Activated naive CD4-positive, alpha-beta T cell treated with anti-CD3 and anti-CD28 coated beads, Interleukin-2, amount 50 U/mL, for 16 hours (primary cell): ENCODE measurements at regions not wholly inside any gene's neighbourhood (a gene's known extent, or its start where the extent isn't known, plus 50 kb on each side); places are given as distances from the start of the nearest gene placed in this dataset.

Experiments used
- DNase-seq: peaks from one replicate; pipeline ENCODE4 v3.0.0-alpha.2; 2020

DNA sequence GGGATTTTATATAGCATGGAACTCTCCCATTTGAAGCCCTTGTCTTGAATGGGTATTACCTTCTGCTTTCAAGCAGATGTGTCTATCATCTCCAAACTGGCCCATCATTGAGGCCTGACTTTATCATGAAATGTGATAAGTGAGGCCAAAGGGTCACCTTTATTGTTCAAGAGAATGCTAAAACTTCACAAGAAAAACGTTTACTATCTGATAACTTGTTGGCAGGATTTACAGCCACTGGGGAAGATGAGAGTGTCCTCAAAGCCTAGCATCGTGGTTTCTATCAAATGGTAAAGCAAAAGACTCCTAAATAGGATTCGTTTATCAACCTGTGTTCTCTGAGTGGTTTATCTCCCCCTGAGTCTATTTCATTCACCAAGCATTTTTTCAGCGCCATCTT lies 62.0 kb upstream of the CLMN start:
- DNase-seq, result no peak

DNA sequence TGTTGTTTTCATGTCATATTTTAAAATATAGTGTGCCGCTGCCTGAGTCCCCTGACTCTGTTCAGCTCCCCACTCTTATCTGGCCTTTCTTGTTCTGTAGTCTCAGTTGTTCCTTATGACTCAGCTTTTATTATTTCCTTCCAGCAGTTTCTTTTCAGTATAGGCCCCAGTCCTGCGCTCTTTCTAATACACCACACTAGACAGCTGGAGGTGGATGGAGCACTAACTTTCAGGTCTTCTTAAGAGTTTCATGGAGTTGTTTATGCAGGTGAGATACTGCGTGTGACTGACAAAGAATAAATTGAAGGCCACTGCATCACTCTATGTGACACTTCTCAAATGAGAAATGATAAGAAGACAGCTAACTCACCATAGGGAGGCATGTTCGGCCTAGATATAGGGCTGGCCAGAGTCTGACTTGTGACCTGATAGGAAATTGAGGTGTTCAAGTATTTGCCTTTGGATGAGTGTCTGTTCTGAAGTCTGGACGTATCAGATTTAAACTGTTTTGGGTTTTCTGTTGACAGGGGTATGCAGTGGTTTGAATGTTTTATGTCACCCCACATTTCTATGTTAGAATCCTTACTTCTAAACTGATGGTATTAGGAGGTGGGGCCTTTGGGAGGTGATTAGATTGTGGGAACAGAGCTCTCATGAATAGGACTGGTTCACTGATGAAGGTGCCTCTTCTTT lies 60.8 kb upstream of the CLMN start:
- DNase-seq, result no peak

DNA sequence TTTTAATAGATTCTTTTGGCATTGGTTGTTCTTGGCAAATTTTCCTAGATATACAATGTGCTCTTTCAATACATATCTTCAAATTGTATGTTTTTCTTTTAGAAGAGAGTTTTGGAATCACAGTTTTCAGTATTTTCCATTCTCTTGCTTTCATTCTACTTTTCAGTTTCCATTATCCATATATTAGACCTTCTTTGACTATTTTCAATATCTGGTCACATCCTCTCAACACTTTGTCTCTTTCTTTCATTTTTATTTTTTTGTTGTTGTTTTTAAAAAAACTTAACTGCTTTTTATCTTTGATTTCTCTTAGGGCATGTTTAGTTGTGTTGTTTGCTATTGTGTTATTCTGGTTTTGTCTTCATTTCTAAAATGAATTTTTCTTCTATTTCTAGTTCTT lies 59.9 kb upstream of the CLMN start:
- DNase-seq, result no peak

DNA sequence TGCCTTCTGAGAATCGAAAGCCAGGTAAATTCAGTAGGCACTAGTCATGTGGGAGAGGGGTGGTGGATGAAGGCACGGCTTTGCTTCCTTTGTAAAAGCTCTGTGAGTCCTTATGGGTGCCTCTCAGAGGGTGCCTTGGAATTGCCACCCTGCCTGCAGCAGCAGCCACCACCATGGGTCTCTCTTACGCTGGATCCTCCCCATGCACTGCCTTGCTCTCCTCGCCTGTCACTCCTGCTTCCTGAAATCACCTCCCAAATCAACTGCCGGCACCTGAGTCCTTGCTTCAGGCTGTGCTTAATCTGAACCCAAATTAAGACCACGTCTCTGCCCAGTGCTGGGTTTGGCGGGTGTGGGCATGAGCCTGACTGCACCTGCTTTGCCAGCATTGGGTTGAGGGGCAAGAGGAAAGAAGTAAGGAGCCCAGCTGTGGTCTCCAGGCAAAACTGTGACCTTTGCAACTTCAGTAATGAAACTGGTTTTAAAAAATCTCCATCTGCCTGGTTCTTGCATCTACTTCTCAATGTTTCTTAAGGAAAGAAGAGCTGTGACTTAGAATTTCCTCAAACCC lies 55.9 kb upstream of the CLMN start:
- no peak for DNase-seq

DNA sequence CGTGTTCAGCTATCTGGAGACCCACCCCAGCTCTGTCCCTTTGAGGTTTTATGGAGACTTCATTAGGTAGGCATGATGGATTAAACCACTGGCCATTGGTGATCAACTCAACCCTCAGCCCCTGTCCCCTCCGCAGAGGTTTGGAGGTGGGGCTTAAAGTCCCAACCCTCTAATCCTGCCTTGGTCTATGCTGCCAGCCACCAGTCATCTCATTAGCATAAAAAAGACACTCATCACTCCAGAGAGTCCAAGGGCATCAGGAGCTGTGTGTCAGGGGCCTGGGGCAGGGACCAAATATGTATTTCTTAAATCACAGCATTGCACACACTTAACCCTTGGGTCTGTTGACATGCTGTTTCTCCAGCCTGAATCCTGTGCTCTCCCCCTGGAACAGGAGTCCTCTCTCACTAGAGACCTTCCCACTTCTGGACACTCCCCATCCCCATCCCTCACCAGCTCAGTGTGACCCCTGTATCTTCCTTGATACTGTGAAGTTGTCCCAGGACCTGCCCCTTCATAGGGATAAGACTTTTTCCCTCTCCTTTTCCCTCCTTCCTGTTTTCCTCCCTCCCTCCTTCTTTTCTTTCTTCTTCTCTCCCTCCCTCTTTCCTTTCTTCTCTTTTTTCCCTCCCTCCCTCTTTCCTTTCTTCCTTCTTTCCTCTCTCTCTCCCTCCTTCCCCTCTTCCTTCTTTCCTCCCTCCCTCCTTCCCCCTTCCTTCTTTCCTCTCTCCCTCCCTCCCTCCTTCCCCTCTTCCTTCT lies 54.7 kb upstream of the CLMN start:
- DNase-seq, result no peak

DNA sequence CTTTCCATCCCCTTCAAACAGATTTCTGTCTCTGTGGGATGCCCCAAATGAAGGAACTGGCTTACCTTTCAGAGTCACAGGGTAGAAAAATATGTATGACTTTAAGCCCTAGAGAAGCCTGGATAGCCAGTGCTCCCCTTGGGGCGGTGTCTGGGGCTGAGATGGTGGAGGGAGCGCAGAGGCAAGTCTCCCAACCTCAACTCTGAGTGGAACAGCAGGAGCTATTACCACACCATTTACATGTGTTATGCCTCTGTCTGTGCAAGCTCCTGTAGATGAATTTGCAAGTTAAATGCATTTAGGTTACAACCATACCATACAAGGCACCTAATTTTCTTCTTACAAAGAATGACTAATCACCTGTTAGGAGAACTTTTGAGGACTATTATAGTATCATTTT lies 50.4 kb upstream of the CLMN start:
- DNase-seq, result no peak
